Epidermal melanocyte (primary cell): ENCODE measurements at regions not wholly inside any gene's neighbourhood (a gene's known extent, or its start where the extent isn't known, plus 50 kb on each side); places are given as distances from the start of the nearest gene placed in this dataset.
A peak's percentile ranks its signal among the peaks of the same experiment; 100 is the strongest.
"Not testable (repeated sequence)": the region's sequence is repeated elsewhere in the genome, so short reads cannot be mapped to it uniquely, and the experiment has no call there.

ENCODE experiments used
- DNase-seq: peaks from one replicate; pipeline ENCODE4 v3.0.0; 2011; ENCODE audit warnings: low spot score; ENCODE audit not compliant: insufficient read length

DNA sequence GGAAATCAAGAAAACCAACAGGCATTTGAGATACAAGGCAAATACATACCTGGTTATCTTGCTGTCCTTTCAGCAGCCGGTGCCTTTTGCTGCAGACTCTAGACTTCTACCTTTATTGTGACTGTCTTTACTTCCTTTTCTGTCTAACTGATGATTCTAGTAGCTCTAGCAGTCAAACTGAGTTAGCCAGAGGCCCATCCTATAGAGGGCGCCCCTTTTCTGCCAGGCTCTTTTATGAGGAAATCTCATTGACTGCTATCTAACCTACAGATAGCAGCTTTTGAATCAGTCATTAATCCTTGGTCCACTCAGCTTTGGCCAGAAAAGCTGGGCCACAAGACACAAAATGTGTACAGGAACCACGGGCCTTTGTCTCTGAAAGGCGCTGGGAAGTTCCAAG lies 87.5 kb upstream of the WSB1 start:
- DNase-seq = no peak

DNA sequence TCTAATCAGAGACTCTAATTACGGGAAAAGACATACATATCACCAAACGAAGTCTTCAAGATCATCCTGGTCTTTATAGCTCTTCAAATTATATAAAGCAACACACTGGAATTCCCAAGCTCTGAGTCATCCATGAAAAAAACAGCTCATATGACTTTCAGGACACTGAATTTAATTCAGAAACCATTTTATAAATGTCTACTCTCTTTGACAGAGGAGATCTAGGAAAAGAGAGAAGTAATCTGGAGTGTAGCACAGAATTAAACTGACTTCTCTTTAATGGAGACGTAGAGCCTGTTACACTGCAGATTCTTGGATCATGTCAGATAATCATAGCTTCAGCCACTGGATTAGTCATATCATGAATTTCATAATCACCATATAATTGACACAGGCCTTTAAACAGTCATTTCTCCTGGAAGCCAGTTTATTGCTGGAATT lies 86.8 kb upstream of the WSB1 start:
- peak; percentile 42 for DNase-seq

DNA sequence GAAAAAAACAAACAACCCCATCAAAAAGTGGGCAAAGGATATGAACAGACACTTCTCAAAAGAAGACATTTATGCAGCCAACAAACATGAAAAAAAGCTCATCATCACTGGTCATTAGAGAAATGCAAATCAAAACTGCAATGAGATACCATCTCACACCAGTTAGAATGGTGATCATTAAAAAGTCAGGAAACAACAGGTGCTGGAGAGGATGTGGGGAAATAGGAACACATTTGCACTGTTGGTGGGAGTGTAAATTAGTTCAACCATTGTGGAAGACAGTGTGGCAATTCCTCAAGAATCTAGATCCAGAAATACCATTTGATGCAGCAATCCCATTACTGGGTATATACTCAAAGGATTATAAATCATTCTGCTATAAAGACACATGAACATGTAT lies 85.5 kb upstream of the WSB1 start:
- DNase-seq = not testable (repeated sequence)

DNA sequence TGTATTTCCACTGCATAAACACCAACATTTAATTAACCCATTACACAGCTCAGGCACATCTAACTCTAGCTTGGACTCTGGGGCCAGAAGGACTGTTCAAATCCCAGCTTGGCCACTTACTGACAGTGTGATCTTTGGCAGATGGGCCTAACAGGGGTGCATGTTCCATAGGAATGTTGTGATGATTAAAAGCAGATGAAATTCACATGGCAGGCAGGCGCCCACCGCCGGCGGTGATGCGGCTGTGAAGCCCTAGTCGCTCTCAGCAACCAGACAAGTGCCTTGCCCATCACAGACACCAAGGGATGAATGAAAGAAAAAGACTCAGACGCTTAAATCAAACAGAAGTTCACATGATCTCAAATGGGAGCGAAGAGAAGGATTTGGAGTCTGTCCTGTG lies 84.6 kb upstream of the WSB1 start:
- no peak for DNase-seq

DNA sequence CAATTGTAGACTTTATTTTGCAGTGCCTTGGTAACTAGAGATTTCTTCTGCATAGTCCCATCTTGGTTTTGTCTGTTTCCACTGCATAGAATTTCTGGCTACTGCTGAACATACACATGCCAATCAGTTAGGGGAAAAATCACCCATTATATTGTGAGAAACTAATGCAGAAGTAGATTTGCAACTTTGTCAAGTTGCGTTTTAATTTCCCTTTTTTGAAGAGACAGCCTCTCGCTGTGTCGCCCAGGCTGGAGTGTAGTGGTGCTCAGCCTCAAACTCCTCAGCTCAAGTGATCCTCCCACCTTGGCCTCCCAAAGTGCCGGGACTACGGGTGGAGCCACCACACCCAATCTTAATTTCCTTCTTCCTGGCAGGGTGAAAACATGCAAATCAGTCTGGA lies 83.1 kb upstream of the WSB1 start:
- not testable (repeated sequence) for DNase-seq

DNA sequence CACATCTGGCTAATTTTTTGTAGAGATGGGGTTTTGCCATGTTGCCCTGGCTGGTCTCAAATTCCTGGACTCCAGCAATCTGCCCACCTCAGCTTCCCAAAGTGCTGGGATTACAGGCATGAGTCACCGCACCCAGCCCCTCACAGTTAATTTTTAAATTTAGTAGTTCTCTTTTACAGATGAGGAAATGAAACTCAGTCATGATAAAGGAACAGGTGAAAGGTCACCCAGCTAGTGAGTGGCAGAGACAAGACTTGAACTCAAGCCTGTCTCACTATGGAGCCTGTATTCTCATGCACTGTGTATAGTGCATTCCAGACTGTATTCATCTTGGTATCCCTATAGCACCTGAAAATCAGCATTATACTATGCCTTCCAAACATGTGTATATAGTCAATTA lies 77.1 kb upstream of the WSB1 start:
- no peak for DNase-seq

DNA sequence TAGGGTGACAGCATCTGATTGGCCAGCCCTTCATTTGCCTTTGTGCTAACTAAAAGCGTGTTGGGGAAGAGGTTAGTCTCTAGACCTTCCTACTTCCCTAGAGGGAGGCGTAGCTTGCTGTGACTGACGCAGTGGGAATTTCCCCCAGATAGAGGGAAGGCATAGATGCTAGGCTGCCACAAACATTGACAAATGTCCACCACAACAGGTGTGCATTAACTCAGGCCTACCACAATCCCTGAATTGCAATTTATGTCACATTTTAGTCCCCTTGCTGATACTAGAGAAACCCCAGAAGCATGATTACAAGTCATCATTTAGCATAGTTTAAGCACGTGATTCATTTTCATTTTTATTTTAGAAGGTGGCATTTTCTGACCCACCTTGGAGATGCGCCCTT lies 76.3 kb upstream of the WSB1 start:
- DNase-seq = no peak

DNA sequence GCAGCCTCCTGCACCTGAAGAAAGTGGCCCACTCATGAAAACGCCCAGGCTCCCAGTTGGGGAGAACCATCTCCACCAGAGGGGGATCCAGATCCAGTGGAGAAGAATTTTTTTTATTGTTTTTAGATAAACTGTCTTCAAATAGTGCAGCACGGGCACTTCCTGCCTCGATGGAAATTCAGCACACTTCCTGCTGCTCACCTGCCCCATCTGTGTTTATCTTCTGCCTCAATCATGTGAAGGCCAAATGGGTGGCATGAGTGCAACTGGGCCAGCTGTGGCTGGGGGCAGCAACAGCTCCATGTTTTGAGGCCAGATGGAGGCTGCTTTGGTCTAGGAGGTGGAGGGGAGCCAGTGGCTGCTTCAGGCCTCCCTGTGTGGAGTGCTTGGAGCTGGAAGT lies 75.9 kb upstream of the WSB1 start:
- no peak for DNase-seq

DNA sequence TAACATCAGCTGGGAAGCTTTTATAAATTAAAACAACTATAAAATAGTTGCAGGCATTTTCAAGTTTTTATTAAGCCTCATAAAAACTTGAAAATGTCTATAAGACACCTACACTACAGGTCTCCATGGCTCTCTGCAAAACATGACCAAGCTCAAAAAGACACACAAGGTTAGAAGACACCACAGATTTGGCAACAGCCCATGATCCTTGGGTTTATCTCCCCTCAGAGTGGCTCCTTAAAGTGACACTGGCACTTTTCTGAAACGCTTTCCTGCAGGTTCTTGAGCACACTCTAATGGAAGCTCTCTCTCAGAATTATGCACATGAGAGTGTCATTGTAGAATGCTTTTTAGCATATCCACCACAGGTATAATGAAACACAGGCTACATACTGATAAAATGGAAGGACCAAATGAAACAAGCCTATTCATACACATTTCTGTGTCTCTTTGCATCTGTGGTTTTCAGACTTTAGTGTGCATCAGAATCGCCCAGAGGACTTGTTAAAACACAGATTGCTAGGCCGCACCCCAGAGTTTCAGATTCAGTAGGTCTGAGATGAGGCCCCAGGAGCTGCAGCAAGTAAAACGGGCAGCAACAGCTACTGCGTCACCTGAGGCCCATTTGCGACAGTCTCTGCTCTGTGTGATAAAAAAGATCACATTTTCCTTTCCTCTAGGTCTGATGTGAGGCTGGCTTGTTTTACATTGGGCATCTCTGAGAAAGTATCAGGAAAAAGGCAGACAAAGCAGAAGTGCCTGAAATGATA lies 75.0 kb upstream of the WSB1 start:
- no peak for DNase-seq

DNA sequence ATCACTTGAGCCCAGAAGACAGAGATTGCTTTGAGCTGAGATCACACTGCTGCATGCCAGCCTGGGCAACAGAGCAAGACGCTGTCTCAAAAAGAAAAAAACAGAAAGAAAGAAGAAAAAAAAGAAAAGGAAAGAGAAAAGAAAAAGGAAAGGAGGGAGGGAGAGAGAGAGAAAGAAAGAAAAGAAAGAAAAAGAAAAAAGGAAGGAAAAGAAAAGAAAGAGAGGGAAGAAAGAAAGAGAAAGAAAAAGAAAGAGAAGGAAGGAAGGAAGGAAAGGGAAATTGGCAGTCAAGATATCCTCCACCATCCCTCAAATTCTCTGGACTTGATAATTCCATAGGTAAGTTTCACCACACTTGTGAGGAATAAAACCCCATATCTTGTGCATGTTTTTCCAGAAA lies 71.4 kb upstream of the WSB1 start:
- no peak for DNase-seq

DNA sequence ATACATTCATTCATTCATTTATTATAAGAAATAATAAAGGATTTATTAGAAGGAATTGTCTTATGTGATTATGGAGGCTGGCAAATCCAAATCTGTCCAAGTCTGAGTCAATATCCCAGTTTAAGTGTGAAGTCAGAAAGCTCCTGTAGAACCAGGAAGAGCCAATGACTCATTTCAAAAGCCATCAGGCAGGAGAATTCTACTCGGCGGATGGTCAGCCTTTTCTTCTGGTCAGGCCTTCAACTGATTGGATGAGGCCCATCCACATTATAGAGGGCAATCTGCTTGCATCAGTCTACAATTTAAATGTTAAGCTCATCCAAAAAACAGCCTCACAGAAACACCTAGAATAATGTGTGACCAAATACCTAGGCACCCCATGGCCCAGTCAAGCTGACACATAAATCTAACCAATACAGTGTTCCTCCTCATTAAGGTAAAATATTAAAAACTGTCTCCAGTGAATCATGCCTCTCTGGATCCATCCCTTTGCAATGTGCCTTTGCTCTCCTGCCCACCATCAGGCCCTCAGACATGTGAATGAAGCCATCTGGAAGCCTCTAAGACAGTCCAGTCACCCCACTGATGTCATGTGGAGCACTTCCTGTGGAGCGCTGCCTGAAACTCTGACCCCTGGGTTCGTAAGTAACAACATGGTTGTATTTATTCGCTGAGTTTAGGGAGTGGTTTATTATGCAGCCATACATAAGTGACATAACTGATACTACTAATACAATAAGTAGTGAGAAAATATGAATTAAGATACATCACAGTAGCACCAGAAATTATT lies 69.2 kb upstream of the WSB1 start:
- no peak for DNase-seq

DNA sequence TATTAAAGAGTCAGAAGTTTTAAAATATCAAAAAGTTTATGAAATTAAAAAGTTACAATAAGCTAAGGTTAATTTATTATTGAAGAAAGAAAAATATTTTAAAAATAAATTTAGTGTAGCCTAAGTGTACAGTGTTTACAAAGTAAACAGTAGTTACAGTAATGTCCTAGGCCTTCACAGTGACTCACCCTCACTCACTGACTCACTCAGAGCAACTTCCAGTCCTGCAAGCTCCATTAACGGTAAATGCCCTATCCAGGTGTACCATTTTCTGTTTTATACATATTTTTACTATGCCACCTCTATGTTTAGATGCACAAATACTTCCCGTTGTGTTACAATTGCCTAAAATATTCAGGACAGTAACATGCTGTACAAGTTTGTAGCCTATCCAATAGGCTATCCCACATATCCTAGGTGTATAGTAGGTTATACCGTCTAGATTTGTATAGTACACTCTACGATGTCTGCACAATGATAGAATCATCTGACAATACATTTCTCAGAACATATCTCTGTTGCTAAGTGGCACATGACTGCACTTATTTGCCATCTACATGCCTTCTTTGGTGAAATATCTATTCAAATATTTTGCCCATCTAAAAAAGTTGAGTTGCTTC lies 67.2 kb upstream of the WSB1 start:
- no peak for DNase-seq

DNA sequence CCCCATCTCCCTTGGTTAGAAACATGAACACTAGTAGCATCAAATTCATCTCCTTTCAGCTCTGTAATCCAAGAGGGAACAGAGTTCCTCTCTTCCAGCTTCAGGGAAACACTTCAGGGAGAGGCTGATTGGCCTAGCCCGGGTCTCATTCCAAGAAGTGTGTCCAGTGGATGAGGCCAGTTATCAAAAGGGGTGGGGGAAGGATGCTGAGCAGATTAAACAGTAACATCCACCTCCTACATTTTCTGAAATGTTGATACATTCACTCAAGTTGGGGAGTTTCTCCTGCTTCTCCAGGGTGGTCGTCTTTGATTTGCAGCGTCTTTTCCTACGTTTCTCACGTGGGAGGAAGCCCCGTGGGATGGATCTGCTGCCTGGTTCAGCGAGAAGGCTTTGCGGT lies 62.9 kb upstream of the WSB1 start:
- no peak for DNase-seq

DNA sequence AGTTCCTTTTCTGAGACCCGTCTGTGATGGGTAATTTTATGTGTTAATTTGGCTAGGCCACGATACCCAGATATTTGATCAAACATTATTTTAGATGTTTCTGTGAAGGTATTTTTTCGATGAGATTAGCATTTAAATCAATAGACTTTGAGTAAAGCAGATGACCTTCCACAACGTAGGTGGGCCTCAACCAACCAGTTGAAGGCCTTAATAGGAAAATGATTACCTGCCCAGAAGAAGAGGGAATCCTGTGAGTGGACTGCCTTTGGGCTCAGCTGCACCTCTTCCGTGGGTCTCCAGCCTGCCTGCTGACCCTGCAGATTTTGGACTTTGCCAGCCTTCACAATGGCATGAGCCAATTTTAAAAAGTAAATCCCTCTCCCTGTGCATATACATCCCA lies 61.6 kb upstream of the WSB1 start:
- no peak for DNase-seq

DNA sequence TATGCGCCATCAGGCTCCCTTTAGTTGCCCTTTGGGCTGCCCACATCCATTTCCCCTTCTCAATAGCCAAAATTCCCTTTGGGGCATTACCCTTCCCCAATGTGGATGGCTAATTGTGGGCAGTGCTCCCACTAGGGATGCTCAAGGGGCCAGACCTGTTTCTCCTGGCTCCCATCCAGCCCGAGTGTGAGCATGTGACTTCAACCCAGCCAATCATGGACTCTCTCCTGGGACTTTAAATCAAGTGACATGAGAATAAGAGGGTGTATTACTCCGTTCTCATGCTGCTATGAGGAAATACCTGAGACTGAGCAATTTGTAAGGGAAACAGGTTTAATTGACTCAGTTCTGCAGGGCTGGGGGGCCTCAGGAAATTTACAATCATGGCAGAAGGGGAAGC lies 60.9 kb upstream of the WSB1 start:
- DNase-seq = no peak

DNA sequence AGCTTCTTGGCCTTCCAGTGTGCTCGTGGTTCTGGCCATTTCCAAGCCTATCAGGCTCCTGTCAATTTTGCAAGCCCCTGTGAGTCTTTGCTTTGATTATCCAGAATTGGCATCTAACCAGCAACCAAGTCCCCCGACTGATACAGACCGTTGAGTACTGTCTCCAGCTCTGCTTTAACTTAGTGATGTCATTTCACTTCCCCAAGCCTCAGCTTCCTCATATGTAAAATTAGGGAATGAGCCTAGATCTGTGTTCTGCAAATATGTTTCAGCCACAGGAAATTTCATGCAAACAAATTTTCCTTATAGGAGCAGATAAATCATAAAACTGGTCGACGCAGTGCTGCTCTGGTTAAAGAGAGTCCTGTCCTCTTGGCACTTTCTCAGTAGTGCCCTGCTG lies 60.1 kb upstream of the WSB1 start:
- DNase-seq = no peak

DNA sequence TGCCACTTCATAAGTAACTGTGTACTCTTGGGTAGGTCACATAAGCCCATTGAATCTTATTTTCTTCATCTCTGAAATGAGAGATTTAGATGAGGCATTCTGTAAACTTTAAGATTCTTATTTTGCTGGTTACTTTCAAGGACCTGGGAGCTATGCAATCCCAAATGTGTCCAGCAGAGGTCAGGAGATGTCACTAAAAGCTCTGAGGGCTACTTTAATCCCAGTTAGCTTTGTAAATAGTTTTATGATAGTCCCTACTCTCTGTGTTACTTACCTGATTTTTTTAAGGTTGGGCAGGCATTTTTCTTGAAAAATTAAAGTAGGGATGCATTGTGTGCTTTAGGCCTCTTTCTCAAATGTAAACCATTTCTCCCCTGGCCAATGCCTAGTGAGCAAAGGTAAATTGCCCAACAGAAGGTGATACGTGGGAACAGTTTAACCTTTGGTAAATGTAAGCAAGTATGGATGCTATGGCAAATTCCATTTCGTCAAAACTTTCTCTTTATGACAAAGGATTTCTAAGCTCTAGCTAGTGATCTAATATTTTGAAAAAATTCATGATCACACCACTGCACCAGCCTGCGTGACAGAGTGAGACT lies 57.1 kb upstream of the WSB1 start:
- DNase-seq = peak; percentile 42

DNA sequence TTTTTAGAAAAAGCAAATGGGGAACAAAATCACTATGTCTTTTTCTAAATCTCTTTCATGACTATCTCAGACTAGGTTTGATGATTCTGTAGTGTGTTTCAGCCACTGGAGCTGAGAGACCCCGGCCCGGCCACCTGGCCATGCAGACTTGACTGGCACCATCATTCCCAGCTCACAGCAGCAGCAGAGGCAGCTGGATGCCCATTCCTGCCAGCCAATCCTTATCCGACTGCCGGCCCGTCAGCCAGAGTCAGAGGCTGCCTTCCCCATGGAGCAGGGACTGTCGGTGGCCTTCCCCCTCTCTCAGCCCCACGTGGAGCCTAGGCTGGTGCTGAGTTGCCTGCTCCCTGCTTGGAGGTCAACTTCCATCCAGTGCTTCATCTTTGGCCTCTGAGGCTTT lies 56.0 kb upstream of the WSB1 start:
- no peak for DNase-seq

DNA sequence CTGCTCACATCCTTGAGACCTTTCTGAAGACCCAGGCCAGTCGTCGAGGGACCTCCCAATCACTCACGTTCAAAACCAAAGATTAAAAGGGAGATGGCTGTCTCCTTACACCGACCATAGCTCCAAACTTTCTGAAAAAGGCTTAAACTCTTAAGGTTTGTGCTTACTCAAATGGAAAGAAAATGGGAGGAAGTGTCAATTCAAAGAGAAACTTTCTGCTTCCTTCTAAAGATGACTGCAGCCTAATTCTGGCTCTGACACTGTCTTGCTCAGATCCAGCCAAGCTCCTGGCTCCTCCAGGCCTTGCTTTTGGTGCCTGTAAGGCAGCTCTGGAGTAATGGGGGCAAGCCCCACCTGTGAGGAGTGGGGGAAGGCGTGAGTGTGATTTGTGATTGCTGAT lies 54.9 kb upstream of the WSB1 start:
- no peak for DNase-seq

DNA sequence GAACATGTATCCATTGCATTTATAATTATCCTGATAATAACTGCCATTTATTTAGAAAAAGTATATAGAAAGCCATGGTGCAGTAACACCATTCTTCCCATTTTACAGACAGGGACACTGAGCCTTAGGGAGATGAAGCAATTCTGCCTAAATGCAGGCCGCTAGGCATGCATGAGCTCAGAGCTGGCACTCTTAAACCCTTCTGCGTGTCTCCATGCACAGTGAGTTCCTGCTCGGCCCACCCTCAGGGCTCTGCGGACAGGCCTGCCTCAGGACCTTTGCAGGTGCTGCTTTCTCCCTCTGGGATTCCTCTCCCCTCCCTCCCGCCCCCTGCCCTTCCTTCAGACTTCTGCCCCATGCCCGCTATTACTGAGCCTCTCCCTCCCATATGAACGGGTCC lies 54.3 kb upstream of the WSB1 start:
- no peak for DNase-seq

DNA sequence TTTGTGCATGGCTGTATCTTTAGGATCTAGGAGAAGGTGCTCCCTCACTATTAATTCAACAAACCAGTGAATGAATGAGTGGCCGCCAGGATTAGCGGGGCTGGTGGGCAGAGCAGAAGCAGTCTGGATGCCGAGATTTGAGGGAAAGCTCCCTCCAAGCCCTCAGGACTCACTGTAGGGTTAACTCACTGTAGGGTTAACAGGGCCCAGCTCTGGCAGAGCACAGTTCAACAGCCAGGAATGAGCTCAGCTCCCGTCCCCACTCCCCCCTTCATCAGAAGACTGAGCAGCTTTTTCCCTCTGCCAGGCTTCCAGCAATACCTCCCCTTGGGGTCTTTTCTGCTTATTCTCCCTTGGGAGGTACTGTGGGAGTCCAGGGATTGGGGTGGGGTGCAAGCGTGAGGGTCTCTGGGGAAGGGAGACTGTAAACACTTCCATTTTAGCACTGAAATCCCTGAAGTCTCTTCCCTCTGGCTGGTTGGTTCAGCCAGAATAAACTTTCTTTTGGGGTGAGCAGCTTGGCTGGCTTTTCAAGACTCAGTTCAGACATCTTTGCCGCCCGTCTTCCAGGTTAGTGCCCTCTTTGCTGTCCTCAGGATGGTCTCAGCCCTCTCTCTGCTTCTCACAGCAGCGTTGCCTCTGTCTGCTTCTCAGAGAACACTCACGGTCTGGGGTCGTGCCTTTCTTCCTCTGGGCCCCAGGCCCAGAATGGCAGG lies 53.7 kb upstream of the WSB1 start:
- DNase-seq = no peak

DNA sequence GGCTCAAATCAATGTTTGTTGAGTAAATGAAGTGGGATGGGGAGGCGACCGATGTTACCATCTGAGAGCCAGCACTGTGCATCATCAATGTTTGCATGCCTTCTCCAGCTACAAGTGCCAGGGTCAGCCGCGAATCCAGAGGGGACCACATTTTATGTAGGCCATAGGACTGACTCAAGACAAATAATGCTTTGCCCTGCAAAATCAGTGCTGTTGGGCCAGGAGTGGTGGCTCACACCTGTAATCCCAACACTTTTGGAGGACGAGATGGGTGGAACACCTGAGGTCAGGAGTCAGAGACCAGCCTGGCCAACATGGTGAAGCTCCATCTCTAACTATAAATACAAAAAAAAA lies 53.1 kb upstream of the WSB1 start:
- DNase-seq = no peak
